Activated T-helper 1 cell treated with Interleukin-2 at 50 U/mL for 16 hours (primary cell): ENCODE measurements at regions not wholly inside any gene's neighbourhood (a gene's known extent, or its start where the extent isn't known, plus 50 kb on each side); places are given as distances from the start of the nearest gene placed in this dataset.
"Not testable (repeated sequence)": the region's sequence is repeated elsewhere in the genome, so short reads cannot be mapped to it uniquely, and the experiment has no call there.

Experiments
- DNase-seq: peaks from one replicate; pipeline ENCODE4 v3.0.0-alpha.2; 2020; ENCODE audit warnings: low read depth

DNA sequence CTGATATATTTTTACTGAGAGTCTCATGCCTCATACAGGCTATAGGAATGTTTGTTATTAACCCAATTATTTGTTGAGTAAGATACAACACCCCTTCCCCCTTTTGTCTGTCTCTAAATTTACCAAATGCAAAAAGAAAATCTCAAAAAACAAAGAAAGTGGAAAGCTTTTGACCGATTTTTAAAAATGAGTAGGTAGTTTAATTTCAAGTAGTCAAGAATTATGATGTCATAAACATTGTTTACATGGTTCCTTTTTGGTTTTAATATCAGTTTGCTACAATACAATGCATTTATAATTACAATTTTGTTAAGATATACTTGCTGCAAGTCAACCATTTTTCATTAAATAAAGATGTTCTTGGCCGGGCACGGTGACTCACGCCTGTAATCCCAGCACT lies 84.7 kb upstream of the HMGA2 start:
- DNase-seq = no peak

DNA sequence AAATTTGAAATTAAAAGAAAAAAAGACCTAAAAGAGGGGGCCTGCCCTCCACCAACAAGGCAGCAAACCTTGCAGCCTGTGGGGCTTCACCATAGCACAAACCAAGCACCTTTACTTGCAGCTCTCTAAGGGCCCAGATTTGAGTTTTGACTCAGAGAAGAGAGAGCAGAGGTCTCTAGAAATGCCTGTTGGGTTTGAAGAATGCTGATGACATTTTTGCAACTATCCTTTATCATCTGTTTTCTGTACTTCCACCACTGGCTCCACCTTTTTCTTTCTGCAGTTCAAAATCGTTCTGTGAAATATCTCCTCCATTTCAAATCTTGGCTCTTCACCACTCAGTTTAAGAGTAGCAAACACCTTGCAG lies 83.8 kb upstream of the HMGA2 start:
- DNase-seq = no peak

DNA sequence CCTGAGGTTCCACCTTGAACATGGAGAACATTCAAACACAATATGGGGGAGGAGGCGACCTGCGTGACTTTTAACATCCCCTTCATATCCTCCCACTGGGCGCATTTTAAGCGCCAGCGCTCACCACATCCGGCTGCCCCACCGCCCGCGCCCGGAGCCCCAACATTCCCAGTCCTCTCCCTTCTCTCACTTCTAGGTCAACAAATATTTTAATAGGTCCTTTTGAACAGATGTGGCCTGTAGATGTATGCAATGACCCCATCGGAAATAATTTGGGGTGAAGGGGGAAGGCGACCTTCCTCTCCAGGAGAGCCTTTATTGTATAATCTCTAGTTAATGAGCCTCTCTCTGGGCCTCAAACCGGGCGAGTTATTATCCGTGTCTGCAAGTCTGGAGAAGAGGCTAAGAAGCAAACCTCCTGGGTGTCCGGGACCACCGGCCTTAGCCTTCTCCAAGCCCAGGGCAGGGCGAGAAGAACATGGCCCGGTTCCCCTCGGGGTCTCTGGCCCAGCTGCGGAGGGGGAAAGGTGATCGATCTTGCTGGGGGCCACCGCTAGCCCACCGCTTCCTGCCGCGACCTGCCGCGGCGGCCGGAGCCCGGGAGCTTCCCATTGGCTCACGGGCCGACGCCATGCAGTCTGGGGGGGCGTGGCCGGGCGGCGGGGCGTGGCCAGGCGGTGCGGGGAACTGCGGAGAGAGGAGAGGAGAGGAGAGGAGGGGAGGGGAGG lies 83.2 kb upstream of the HMGA2 start:
- peak; percentile 20 for DNase-seq

DNA sequence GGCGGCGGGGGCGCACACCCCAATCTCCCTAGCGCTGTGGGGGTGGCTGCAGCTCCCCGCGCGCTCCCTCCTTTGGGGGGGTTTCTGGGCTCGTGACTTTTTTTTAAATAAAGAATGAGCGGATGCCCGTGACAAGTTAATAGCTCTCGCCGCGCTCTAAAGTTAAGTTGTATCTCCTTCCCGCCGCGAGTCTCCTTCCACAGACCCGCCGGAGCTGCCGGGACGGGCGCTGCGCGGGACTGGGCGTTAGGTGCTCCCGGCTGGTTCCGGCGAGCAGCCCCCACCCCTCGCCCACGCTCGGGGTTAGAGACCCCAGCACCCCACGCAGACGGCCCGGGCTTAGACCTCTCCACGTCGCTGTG lies 82.6 kb upstream of the HMGA2 start:
- DNase-seq = no peak

DNA sequence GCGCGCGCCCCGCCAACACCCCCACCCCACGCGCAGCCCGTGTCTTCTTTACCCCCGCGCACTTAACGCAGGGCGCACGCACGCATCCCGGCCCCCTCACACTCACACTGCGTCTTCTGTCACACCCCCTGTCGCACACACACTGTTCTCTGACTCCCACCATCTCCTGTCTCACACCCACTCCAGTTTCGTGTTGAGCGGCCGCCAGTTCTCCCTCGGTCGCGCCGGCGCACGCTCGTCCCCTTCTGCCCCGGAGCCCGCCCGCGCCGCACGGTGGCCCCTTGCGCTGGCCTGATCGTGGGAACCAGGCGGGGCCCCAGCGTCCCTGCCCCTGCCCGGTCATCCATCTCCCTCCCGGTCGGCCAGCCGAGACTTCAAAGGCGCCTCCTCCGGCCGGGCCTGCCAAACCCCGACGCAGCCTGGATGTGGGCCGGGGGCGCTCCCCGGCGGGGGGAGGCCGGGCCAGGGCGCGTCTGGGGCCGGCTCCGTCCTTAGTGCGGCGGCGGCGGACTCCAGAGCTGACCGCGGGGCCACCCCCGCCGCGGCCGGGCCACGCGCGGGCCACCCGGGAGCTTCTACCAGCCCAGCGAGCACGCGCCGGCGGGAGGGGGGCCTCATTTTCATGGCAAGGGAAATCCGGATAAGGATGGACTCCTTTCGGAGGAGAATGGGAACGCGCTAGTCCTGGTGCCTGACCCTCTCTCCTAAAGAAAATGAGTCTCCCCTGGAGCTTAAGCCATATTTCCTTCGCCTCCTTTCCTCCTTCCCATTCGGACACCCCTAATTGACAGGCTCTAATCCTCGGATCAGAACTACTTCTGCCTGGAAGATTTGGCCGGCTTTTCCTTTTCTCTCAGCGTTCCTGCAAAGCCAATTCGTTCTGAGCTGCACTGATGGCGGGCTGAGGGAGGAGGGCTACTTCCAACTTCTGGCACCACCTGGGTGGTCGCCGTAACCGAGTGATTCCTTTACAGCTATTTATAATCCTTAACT lies 82.0 kb upstream of the HMGA2 start:
- no peak for DNase-seq

DNA sequence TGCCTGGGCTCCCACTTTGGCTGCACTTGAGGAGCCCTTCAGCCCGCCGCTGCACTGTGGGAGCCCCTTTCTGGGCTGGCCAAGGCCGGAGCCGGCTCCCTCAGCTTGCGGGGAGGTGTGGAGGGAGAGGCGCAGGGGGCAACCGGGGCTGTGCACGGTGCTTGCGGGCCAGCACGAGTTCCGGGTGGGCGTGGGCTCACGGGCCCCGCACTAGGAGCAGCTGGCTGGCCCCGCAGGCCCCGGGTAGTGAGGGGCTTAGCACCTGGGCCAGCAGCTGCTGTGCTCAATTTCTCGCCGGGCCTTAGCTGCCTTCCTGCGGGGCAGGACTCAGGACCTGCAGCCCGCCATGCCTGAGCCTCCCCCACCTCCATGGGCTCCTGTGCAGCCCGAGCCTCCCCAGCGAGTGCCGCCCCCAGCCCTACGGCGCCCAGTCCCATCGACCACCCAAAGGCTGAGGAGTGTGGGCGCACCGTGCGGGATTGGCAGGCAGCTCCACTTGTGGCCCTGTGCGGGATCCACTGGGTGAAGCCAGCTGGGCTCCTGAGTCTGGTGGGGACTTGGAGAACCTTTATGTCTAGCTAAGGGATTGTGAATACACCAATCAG lies 79.9 kb upstream of the HMGA2 start:
- not testable (repeated sequence) for DNase-seq

DNA sequence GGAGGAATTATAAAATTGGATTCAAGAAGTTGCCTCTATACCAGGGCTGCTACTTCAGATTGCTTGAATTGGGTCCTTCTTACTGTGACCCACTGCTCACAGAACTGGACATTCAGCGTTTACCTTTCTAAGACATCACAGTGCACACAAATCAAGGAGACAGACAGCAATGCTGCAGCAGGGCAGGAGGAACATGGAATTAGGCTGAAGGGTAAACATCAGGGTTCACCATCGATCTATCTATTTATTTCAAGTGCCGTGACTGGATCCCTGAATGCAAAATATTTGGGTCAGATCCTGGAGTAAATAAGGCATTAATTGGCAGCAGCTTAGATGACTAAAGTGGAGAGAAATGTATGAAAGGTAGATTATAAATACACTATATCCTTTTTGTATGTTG lies 76.9 kb upstream of the HMGA2 start:
- DNase-seq = no peak

DNA sequence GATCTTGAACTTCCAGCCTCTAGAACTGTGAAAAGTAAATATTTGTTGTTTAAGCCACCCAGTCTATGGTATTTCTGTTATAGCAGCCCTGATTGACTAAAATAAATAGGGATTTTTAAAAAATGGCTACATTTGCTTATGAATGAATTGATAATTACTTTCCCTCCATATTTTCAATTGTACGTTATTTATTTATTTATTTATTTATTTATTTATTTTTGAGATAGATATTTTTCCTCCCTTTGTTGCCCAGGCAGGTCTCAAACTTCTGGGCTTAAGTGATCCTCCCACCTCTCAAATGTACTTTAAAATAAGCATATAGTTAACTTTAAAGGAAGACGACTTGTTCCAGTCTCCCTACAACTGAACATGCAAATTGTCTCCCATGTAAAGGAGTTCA lies 76.0 kb upstream of the HMGA2 start:
- DNase-seq = no peak

DNA sequence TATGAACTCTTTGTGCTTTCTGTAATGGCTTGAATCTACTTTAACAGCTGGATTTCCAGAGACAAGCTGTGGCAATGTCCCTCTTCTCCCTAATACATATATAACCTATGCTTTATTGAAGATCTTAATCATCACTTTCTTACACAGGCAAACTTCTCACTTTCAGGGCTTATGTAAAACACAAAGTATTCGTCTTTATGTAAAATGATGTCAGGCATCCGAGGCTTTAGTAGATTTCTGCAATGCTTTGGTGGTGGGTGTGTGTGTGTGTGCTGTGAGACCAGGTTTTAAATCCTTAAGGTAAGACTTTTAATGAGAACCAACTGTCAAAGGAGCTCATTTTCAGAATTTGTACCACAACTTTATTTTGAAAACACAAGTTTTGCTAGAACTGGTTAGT lies 70.0 kb upstream of the HMGA2 start:
- no peak for DNase-seq

DNA sequence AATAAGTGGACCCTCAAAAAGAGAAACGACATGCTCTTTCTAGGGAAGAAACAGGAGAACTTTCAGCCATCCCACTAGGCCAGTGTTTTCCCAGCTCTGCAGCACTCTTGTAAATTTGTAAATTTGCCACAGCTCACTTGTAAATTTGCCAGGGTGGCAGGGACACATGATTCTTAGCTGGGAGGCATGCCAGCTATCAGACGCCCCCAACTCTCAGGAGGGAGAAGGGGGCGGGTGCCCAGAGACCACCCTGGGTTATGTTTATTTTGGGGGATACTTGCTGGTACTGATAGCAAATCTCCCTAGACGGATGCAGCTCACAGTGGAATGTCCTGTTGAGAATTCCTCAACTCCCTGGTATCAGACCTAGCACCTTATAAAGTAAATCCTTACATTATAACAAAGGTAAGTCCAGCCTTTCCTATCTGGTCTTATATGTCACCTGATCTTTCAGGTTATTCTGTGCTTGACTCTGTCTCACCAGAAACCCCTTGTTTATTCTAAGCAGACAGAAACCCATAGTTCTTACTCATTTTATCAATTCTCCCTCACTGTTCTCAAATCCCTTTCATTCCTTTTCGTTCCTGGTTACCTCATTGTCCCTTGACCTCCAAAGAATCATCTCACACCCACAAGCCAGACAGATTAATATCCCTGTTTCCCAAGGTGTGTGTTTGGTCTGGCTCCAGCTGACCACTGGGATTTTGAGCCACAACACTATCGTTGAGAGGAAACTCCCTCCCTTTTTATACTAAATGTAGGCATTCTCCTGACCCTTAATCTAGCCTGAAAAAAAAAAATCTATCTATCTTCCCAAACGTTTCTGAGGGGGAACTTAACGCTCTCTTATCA lies 69.3 kb upstream of the HMGA2 start:
- no peak for DNase-seq

DNA sequence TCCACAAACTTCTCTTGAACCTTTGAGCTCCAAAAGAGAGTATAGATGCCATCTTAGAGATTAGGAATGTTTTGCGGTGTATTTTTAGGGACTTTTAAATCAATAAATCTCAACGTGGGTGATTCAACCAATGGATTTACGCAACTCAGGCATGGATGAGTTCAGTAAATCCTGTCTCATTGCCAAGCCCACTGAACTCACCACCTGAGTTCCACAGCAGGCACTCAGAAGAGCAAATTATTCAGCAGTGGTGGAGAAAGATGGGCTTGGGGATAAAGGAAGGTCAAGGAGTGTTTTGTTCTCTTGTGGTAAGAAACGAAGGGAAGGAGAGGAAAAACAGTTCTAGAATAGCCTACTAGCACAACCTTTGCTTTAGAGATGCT lies 68.7 kb upstream of the HMGA2 start:
- no peak for DNase-seq

DNA sequence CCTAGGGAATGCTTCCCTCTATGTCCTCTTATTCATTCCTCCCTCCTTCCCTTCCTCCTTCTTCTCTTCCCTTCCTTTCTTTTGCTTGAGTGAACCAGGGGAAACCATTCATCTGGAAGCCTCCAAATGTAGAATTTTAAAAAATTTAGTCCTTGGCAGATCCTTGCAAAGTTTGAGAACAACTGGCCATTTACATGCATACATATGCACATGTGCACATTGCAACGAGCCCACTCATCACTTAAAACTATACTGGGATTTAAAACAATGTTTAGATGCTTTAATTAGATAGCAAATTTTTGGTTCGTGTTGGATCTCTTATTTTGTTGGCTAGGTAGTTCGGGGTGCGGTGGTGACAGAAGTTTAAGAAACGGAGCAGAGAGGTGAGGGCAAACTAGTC lies 68.0 kb upstream of the HMGA2 start:
- no peak for DNase-seq

DNA sequence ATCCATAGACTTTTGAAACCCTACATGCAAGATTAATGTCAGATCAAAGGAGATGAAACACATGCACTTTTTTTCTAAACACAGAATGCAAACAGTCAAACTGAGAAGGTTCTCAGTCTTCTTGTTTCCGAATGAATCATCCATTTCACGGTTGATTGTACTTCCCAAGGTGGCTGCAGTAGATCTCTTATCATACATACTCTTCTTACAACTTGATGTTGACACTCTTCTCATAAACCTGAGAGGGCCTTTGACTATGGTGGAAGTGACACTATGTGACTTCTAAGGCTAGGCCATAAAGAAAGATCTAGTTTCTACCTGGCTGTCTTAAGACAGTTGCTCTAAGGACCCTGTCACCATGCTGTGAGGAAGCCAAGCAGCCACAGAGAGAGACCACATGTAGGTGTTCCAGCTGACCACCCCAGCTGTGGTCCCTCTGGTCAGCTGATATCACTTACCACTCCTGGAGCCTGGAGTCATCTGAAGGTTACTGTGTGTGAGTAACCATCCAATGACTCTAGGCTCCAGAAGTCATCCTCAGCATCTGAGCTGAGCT lies 67.2 kb upstream of the HMGA2 start:
- no peak for DNase-seq

DNA sequence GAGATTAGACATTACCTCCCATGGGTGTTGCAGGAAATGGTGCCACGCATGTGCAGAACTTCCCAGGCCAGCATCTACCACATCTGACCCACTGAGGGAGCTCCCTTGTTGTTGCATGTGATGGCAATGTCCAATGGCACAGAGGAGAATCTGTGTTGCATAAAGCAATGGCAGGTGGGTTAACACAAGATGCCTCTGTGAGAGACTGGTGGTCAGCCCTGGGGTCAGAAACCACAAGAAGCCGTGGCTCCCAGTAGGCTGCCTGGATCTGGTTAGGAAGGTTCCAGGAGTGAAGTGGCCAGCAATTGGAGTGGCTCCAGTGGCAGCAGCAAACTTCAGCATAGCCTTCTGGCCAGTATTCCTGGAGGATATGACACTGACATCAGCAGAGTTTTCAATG lies 65.9 kb upstream of the HMGA2 start:
- DNase-seq = no peak

DNA sequence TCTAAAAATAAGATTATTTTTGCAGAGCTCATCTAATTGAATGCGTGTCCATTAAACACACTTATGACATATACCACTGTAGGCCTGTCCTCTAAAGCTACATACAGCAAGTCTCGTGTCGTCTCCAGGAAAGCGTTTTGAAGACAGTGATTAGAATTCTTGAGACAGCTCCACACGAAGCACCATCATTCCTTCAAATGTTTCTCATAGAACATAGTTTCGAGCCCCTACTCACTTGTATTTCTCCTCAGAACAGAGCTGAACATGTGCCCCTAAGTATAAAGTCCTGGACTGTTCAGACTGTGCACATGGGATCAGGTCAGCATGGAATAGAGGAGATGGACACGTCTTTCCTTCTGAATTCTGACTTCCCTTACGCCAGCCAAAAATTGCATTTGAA lies 64.5 kb upstream of the HMGA2 start:
- DNase-seq = no peak

DNA sequence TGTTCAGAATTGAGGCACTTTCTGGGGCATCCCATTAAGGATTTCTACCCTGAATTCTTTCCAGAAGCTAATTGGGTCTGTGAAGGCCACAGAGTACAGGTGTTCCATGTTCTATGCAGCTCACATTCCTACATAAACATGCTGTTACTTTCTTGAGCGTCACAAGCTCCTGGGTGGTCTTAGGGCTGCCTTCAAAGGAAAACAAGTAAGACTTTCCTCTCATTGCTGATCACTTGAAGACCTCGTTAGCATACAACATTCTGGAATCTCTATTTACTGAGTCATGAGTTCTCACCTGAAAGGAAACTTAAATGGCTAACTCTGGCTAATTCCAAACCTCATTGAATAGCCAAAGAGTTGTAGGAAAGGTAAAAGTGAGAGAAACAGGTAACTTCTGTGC lies 63.0 kb upstream of the HMGA2 start:
- DNase-seq = no peak

DNA sequence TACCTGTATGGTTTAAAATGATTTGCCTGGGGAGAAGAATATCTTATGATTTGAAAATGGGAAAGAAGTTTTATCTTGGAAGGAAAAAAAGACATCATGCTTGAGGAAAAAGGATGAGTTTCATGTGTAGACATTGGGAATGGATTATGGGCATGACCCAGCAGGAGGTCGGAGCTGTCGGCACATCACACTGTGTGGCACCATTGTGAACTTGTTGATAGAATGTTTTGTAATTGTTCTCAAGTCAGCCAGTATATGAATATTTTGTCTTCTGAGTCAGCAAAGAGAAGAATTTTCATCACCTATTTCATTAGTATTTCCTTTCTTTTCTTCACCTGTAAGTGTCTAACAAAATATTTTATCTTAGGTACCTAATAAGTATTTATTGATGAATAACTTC lies 60.0 kb upstream of the HMGA2 start:
- DNase-seq = no peak

DNA sequence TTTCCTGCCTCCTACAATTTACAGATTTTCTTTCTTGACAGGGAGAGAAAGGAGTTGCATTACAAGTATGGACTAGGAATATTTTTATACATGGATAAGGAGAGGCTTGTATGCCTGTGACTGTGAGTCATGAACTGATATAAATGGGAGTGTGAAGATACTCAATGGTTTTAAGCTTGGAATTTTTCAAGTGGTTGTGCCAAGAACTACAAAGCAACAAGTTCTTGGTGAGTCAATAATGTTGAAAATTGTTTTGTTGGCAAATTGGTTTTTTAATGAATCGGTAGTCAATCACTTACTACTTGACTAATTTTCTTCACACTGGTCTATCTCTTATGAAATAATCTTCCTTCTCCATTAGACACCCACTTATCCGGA lies 58.9 kb upstream of the HMGA2 start:
- no peak for DNase-seq

DNA sequence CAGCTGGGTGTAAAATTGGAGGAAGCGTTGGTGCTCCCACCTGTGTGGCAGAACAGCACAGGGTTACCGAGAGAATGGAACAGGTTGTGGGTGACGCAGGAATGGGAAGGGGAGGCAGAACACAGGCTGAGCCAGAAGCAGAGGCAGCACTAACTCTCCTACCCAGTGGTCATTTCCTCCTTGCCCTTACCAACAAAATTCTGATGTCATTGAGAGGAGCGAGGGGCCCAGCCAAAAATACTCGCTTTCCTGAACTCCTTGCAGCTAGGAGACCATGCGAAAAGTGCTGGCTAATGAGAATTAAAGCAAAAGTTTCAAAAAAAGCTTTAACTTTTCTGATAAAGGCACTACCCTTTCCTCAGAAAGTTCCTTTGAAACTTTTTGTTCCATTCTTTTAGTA lies 54.4 kb upstream of the HMGA2 start:
- no peak for DNase-seq
